ENCODE measurements at regions not wholly inside any gene's neighbourhood (a gene's known extent, or its start where the extent isn't known, plus 50 kb on each side); places are given as distances from the start of the nearest gene placed in this dataset.

- Mint-ChIP-seq H3K4me3 (no peak overlapping the region), H3K4me1 (ENCODE audit: low read depth) (peaks cover 17% of the 10 kb centered on the region), H3K9me3 (no peaks in the 10 kb centered on the region), H3K36me3 (ENCODE audit: low read depth) (no peaks in the 10 kb centered on the region), H3K27ac (no peak overlapping the region), H3K27me3 (no peaks in the 10 kb centered on the region)
- no peak for DNase-seq
These were observed 285.6 kb upstream of the FMN2 start for GRCh38 chr1:239805851-239806772.

- no peak for DNase-seq
- Mint-ChIP-seq H3K4me3 (no peak overlapping the region), H3K36me3 (ENCODE audit: low read depth) (no peaks in the 10 kb centered on the region), H3K27me3 (no peaks in the 10 kb centered on the region), H3K4me1 (ENCODE audit: low read depth) (peaks cover 24% of the 10 kb centered on the region), H3K9me3 (no peaks in the 10 kb centered on the region), H3K27ac (no peak overlapping the region)
These were observed 284.8 kb upstream of the FMN2 start for GRCh38 chr1:239806897-239807296.

- no peaks in the 10 kb centered on the region for H3K36me3 Mint-ChIP-seq (ENCODE audit: low read depth)
These were observed 284.3 kb upstream of the FMN2 start for GRCh38 chr1:239807361-239807760.

GRCh38 chr1:239810061-239810481, 281.6 kb upstream of the FMN2 start:
- Mint-ChIP-seq H3K4me3 (no peak overlapping the region), H3K4me1 (ENCODE audit: low read depth) (peaks cover 37% of the 10 kb centered on the region), H3K36me3 (ENCODE audit: low read depth) (no peaks in the 10 kb centered on the region), H3K27me3 (no peaks in the 10 kb centered on the region), H3K9me3 (no peaks in the 10 kb centered on the region), H3K27ac (peak overlapping the region; percentile 11)
- no peak for DNase-seq

More at GRCh38 chr1:239807361-239807760, 284.3 kb upstream of the FMN2 start:
- H3K4me1 Mint-ChIP-seq (ENCODE audit: low read depth), result peaks cover 26% of the 10 kb centered on the region
- DNase-seq, result no peak
- H3K27ac Mint-ChIP-seq, result no peak overlapping the region
- H3K9me3 Mint-ChIP-seq, result no peaks in the 10 kb centered on the region
- H3K27me3 Mint-ChIP-seq, result no peaks in the 10 kb centered on the region
- H3K4me3 Mint-ChIP-seq, result no peak overlapping the region

DNA sequence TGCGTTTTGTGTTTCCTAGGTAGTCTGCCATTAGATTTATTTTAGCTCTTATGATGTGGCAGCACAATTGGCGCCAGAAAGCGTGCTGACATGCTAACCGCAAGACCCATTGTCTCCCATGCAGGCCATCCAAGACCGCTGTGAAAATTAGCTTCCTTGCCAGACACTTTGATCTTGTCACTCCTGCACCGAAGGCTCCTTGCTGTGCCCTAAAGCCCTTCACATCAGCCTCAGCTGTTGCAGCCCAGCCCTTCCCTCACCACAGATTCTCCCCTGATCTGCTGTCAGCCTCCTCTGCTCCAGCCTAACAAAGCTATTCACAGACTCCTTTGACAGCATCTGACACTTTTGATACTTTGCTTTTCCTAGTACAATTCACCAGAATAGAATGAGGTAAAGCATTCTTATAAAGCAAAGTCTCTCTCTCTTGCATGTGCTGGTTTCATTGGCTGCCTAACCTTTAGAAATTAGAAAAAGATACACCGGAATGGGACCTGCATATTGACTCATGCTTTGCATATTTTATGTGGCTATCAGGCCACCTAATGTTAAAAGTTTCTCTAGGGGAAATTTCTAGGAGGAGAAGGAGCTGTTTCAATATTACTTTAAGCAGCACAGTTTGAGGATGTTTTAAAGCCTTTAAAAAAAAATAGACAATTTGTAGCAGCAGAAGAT, 280.3 kb upstream of the FMN2 start:
- peak; percentile 41 for DNase-seq
- H3K27me3 Mint-ChIP-seq, result no peaks in the 10 kb centered on the region
- H3K27ac Mint-ChIP-seq, result peak overlapping the region; percentile 84
- H3K4me3 Mint-ChIP-seq, result peak overlapping the region; percentile 18
- peaks cover 43% of the 10 kb centered on the region for H3K4me1 Mint-ChIP-seq (ENCODE audit: low read depth)
- H3K36me3 Mint-ChIP-seq (ENCODE audit: low read depth), result no peaks in the 10 kb centered on the region
- no peaks in the 10 kb centered on the region for H3K9me3 Mint-ChIP-seq

- Mint-ChIP-seq H3K4me1 (ENCODE audit: low read depth) (peaks cover 47% of the 10 kb centered on the region), H3K36me3 (ENCODE audit: low read depth) (no peaks in the 10 kb centered on the region), H3K9me3 (no peaks in the 10 kb centered on the region), H3K27ac (no peak overlapping the region), H3K4me3 (no peak overlapping the region), H3K27me3 (no peaks in the 10 kb centered on the region)
- DNase-seq, result no peak
These were observed 279.1 kb upstream of the FMN2 start for GRCh38 chr1:239812580-239812979.

GRCh38 chr1:239814306-239814881, 277.3 kb upstream of the FMN2 start:
- no peak for DNase-seq
- H3K4me1 Mint-ChIP-seq (ENCODE audit: low read depth), result peaks cover 47% of the 10 kb centered on the region
- H3K9me3 Mint-ChIP-seq, result no peaks in the 10 kb centered on the region
- no peaks in the 10 kb centered on the region for H3K27me3 Mint-ChIP-seq
- peak overlapping the region; percentile 53 for H3K4me3 Mint-ChIP-seq
- no peaks in the 10 kb centered on the region for H3K36me3 Mint-ChIP-seq (ENCODE audit: low read depth)
- peak overlapping the region; percentile 90 for H3K27ac Mint-ChIP-seq

DNA sequence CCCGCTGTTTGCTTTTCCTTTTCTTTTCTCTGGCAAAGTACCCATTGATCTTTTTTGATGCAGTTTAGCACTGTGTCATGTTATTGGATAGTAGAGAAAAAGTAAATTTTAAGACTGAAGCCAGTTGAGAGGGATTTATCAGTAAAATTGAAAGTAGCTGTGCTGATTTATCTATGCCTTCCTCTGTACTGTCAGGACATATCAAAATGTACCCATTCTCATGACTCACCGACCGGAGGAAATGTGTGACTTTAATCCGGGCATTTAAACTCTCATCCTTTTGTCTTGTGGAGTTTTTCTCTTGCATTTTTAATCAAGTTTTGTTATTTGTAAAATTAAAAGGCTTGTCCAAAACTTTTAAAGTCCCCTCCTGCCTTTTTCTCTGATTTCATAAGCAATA, 276.6 kb upstream of the FMN2 start:
- DNase-seq, result no peak
- peaks cover 43% of the 10 kb centered on the region for H3K4me1 Mint-ChIP-seq (ENCODE audit: low read depth)
- peak overlapping the region; percentile 90 for H3K27ac Mint-ChIP-seq
- no peaks in the 10 kb centered on the region for H3K27me3 Mint-ChIP-seq
- no peaks in the 10 kb centered on the region for H3K9me3 Mint-ChIP-seq
- no peaks in the 10 kb centered on the region for H3K36me3 Mint-ChIP-seq (ENCODE audit: low read depth)
- H3K4me3 Mint-ChIP-seq, result peak overlapping the region; percentile 53

GRCh38 chr1:239816081-239816782, 275.5 kb upstream of the FMN2 start:
- Mint-ChIP-seq H3K9me3 (no peaks in the 10 kb centered on the region), H3K27me3 (no peaks in the 10 kb centered on the region), H3K4me1 (ENCODE audit: low read depth) (peaks cover 33% of the 10 kb centered on the region), H3K36me3 (ENCODE audit: low read depth) (no peaks in the 10 kb centered on the region), H3K27ac (no peak overlapping the region), H3K4me3 (no peak overlapping the region)
- no peak for DNase-seq

GRCh38 chr1:239817276-239817675, 274.4 kb upstream of the FMN2 start:
- DNase-seq, result no peak
- Mint-ChIP-seq H3K9me3 (no peaks in the 10 kb centered on the region), H3K27ac (no peak overlapping the region), H3K4me1 (ENCODE audit: low read depth) (peaks cover 24% of the 10 kb centered on the region), H3K36me3 (ENCODE audit: low read depth) (no peaks in the 10 kb centered on the region), H3K4me3 (no peak overlapping the region), H3K27me3 (no peaks in the 10 kb centered on the region)

- Mint-ChIP-seq H3K27me3 (no peaks in the 10 kb centered on the region), H3K27ac (no peak overlapping the region), H3K9me3 (no peaks in the 10 kb centered on the region), H3K36me3 (ENCODE audit: low read depth) (no peaks in the 10 kb centered on the region), H3K4me1 (ENCODE audit: low read depth) (peaks cover 24% of the 10 kb centered on the region), H3K4me3 (no peak overlapping the region)
- no peak for DNase-seq
These were observed 273.9 kb upstream of the FMN2 start for GRCh38 chr1:239817801-239818200.

- H3K4me1 Mint-ChIP-seq (ENCODE audit: low read depth), result peaks cover 22% of the 10 kb centered on the region
- H3K27me3 Mint-ChIP-seq, result no peaks in the 10 kb centered on the region
- no peaks in the 10 kb centered on the region for H3K36me3 Mint-ChIP-seq (ENCODE audit: low read depth)
- no peak for DNase-seq
- H3K9me3 Mint-ChIP-seq, result no peaks in the 10 kb centered on the region
- no peak overlapping the region for H3K27ac Mint-ChIP-seq
- no peak overlapping the region for H3K4me3 Mint-ChIP-seq
These were observed 272.6 kb upstream of the FMN2 start for GRCh38 chr1:239819096-239819495.

DNA sequence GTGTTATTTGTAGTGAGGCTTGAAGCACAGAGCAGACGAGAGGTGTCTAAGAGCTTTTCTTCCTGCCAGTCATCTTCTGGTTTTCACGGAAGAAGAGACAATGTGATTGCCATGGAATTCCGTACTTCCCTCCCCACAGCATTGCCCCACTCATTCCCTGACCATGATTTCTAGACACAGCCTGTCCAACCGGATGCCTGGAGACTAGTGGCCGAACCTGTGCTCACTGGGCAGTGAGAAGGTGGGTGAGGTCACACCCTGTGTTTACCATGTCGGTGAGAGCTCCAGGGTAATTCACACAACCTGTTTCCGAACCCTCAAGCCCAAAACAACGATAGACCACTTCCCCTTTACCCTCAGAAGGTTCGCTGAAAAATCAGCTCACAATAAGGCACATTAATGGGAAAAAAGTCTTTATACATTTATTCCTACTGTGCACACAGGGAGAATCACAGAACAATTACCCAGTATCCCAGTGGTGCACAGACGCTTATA, 271.9 kb upstream of the FMN2 start:
- no peak for DNase-seq
- H3K27ac Mint-ChIP-seq, result no peak overlapping the region
- H3K9me3 Mint-ChIP-seq, result no peaks in the 10 kb centered on the region
- H3K27me3 Mint-ChIP-seq, result no peaks in the 10 kb centered on the region
- H3K4me3 Mint-ChIP-seq, result no peak overlapping the region
- H3K36me3 Mint-ChIP-seq (ENCODE audit: low read depth), result no peaks in the 10 kb centered on the region
- H3K4me1 Mint-ChIP-seq (ENCODE audit: low read depth), result peaks cover 15% of the 10 kb centered on the region

- Mint-ChIP-seq H3K4me3 (no peak overlapping the region), H3K36me3 (ENCODE audit: low read depth) (no peaks in the 10 kb centered on the region), H3K4me1 (ENCODE audit: low read depth) (no peaks in the 10 kb centered on the region), H3K27me3 (no peaks in the 10 kb centered on the region), H3K27ac (no peak overlapping the region), H3K9me3 (no peaks in the 10 kb centered on the region)
- DNase-seq, result no peak
These were observed 267.8 kb upstream of the FMN2 start for GRCh38 chr1:239823852-239824251.
